Prostate gland (tissue), 2 donors: ENCODE measurements at regions not wholly inside any gene's neighbourhood (a gene's known extent, or its start where the extent isn't known, plus 50 kb on each side); places are given as distances from the start of the nearest gene placed in this dataset.

Experiments used
- DNase-seq: peaks from one replicate; pipeline ENCODE4 v3.0.0-alpha.2; 2019; ENCODE audit warnings: low spot score
- H3K27ac ChIP-seq, 2 donors: fragments of 200-600 bp; sonication (generic); 2 replicates each; pipeline ENCODE4 v1.5.1; 2017 to 2019
- H3K27me3 ChIP-seq: fragments of 200-600 bp; sonication (generic); replicated peaks from 2 replicates; pipeline ENCODE4 v1.5.1; 2019; ENCODE audit not compliant: insufficient read depth
- H3K36me3 ChIP-seq, 2 donors: fragments of 200-600 bp; sonication (generic); 1 replicate in 1 of 2; 2 replicates in 1 of 2; pipeline versions ENCODE4 v1.5.1 to v1.8.1; 2017 to 2019
- H3K4me1 ChIP-seq: fragments of 200-600 bp; sonication (generic); replicated peaks from 2 replicates; pipeline ENCODE4 v1.5.1; 2019
- H3K4me3 ChIP-seq, 2 donors: fragments of 200-600 bp; sonication (generic); 2 replicates each; pipeline ENCODE4 v1.5.1; 2017 to 2019
- H3K9me3 ChIP-seq: fragments of 200-600 bp; sonication (generic); 2 replicates; pipeline ENCODE4 v1.5.1; 2017
- CTCF ChIP-seq, 4 experiments: fragments of 200-600 bp in 2 of 4; fragments of 450-650 bp in 2 of 4; sonication (generic) in 2 of 4; IDR thresholded peaks; 1 replicate in 3 of 4; 2 replicates in 1 of 4; pipeline ENCODE4 v1.5.1; 2016 to 2019; ENCODE audit warnings: antibody characterized with exemption in 4 of 4, mild to moderate bottlenecking in 2 of 4, moderate library complexity in 2 of 4
- POLR2A ChIP-seq: fragments of 450-650 bp; IDR thresholded peaks from one replicate; pipeline ENCODE4 v1.6.1; 2016; ENCODE audit warnings: antibody characterized with exemption, mild to moderate bottlenecking
- POLR2AphosphoS5 ChIP-seq: sonication (generic); formaldehyde crosslinking; IDR thresholded peaks from one replicate; pipeline ENCODE4 v1.6.1; 2017; ENCODE audit warnings: antibody characterized with exemption
- WGBS: methylation state at CpG from one replicate; pipeline ENCODE4 v1.1.5; 2018; 5-methylcytosine and 5-hydroxymethylcytosine counted together
- intact Hi-C: fragments of 100-400 bp; cut with DNase I; formaldehyde crosslinking; loops from one replicate; pipeline ENCODE4 v1.14.2; 2022

GRCh38 chr1:29642519-29642918 lies 406.2 kb downstream of the PTPRU start:
- Histone ChIP-seq H3K36me3 (no peaks in the 10 kb centered on the region), H3K4me1 (no peaks in the 10 kb centered on the region), H3K9me3 (no peaks in the 10 kb centered on the region), H3K27me3 (peaks cover under 1% of the 10 kb centered on the region), H3K4me3 (no peak overlapping the region), H3K27ac (no peak overlapping the region)
- WGBS: 63% methylated on average over 6 of the region's 6 CpGs
- intact Hi-C loops: no loop called here
- no peak for TF ChIP-seq POLR2A
- no peak for TF ChIP-seq CTCF (IDR thresholded peaks at IDR 0.05)
- no peak for TF ChIP-seq POLR2AphosphoS5
- no peak for DNase-seq

- Histone ChIP-seq H3K36me3 (no peaks in the 10 kb centered on the region), H3K4me1 (no peaks in the 10 kb centered on the region), H3K4me3 (no peak overlapping the region), H3K27ac (no peak overlapping the region), H3K27me3 (no peaks in the 10 kb centered on the region), H3K9me3 (no peaks in the 10 kb centered on the region)
- no peak for DNase-seq
- intact Hi-C loops: no loop called here
- 73% methylated on average over 2 of the region's 3 CpGs for WGBS
- TF ChIP-seq CTCF (IDR thresholded peaks at IDR 0.05) (no peak), POLR2A (no peak)
Measured at GRCh38 chr1:29641921-29642320, 405.6 kb downstream of the PTPRU start.

DNA sequence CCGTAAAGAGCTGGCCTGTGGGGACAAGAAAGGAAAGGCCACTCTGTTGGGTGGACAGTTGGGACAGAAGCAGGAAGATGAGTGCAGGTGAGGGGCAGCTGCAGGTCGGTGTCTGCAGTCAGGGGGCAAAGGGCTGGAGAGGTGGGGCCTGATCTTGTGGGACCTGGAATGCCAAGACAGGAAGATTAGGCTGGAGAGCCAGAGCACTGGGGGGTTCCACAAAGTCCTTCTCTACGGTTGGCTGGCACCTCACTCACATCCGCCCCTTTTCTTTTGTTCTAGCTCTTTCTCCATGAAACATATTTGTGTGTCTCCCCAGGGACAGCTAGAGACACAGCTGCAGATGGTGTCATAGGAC lies 404.1 kb downstream of the PTPRU start:
- Histone ChIP-seq H3K36me3 (no peaks in the 10 kb centered on the region), H3K9me3 (no peaks in the 10 kb centered on the region), H3K4me1 (no peaks in the 10 kb centered on the region), H3K27ac (no peak overlapping the region), H3K27me3 (no peaks in the 10 kb centered on the region), H3K4me3 (no peak overlapping the region)
- intact Hi-C loops: no loop called here
- 77% methylated on average over 4 of the region's 4 CpGs for WGBS
- TF ChIP-seq POLR2A: no peak
- no peak for TF ChIP-seq CTCF (IDR thresholded peaks at IDR 0.05)
- no peak for TF ChIP-seq POLR2AphosphoS5
- no peak for DNase-seq

- Histone ChIP-seq H3K4me1 (no peaks in the 10 kb centered on the region), H3K27me3 (no peaks in the 10 kb centered on the region), H3K9me3 (no peaks in the 10 kb centered on the region), H3K36me3 (no peaks in the 10 kb centered on the region), H3K4me3 (no peak overlapping the region), H3K27ac (no peak overlapping the region)
- no peak for DNase-seq
- intact Hi-C loops: no loop called here
- 82% methylated on average over 15 of the region's 15 CpGs for WGBS
- TF ChIP-seq POLR2A (no peak), CTCF (IDR thresholded peaks at IDR 0.05) (no peak), POLR2AphosphoS5 (no peak)
Measured at GRCh38 chr1:29639741-29640427, 403.6 kb downstream of the PTPRU start.

- no peak for TF ChIP-seq POLR2A
- TF ChIP-seq CTCF (IDR thresholded peaks at IDR 0.05): no peak
- TF ChIP-seq POLR2AphosphoS5: no peak
- H3K9me3 ChIP-seq: no peaks in the 10 kb centered on the region
- DNase-seq: no peak
- intact Hi-C loops: no loop called here
- no peak overlapping the region for H3K27ac ChIP-seq
- H3K27me3 ChIP-seq: peaks cover 2% of the 10 kb centered on the region
- H3K36me3 ChIP-seq: no peaks in the 10 kb centered on the region
- H3K4me3 ChIP-seq: no peak overlapping the region
- 38% methylated on average over 6 of the region's 6 CpGs for WGBS
- H3K4me1 ChIP-seq: no peaks in the 10 kb centered on the region
Measured at GRCh38 chr1:29639156-29639736, 402.9 kb downstream of the PTPRU start.
